Panc1 (cell line): ENCODE measurements at regions not wholly inside any gene's neighbourhood (a gene's known extent, or its start where the extent isn't known, plus 50 kb on each side); places are given as distances from the start of the nearest gene placed in this dataset.

Source experiments
- CTCF ChIP-seq: fragments of 450-650 bp; IDR thresholded peaks from 2 replicates; pipeline ENCODE4 v1.5.1; 2017; ENCODE audit warnings: mild to moderate bottlenecking
- POLR2AphosphoS5 ChIP-seq: IDR thresholded peaks from 2 replicates; pipeline ENCODE4 v1.6.1; 2012; ENCODE audit warnings: mild to moderate bottlenecking, low read depth, low read length, moderate library complexity

- TF ChIP-seq POLR2AphosphoS5 (no peak), CTCF (no peak)
These were observed 260.2 kb downstream of the TMEM38B start for GRCh38 chr9:105954517-105954916.
